GM23338 (cell line): ENCODE measurements at regions not wholly inside any gene's neighbourhood (a gene's known extent, or its start where the extent isn't known, plus 50 kb on each side); places are given as distances from the start of the nearest gene placed in this dataset.

Experiments used
- ATAC-seq: fragments of 200-7000 bp; cut with Tn5 transposase; 3 replicates; pipeline ENCODE4 v1.9.1; 2020
- DNase-seq: peaks from one replicate; pipeline ENCODE4 v3.0.0-alpha.2; 2015; ENCODE audit warnings: low spot score
- H2AFZ ChIP-seq: fragments of 200-600 bp; sonication (generic); 2 replicates; pipeline ENCODE4 v1.8.0; 2016; ENCODE audit warnings: antibody characterized with exemption, mild to moderate bottlenecking, moderate library complexity
- H3F3A ChIP-seq: fragments of 200-600 bp; sonication (generic); replicated peaks from 2 replicates; pipeline ENCODE4 v1.8.0; 2017; ENCODE audit warnings: antibody characterized with exemption, mixed run types, low read depth
- H3K27ac ChIP-seq: fragments of 200-600 bp; sonication (generic); 2 replicates; pipeline ENCODE4 v1.6.1; 2016; ENCODE audit warnings: low read depth
- H3K27me3 ChIP-seq: fragments of 200-600 bp; sonication (generic); 2 replicates; pipeline ENCODE4 v1.8.0; 2016; ENCODE audit warnings: mild to moderate bottlenecking, mixed run types, moderate library complexity; ENCODE audit not compliant: insufficient read depth
- H3K36me3 ChIP-seq: fragments of 200-600 bp; sonication (generic); 2 replicates; pipeline ENCODE4 v1.8.0; 2016; ENCODE audit warnings: mild to moderate bottlenecking; ENCODE audit not compliant: insufficient read depth
- H3K4me1 ChIP-seq: fragments of 200-600 bp; sonication (generic); 2 replicates; pipeline ENCODE4 v1.8.0; 2016; ENCODE audit warnings: mild to moderate bottlenecking, moderate library complexity; ENCODE audit not compliant: insufficient read depth
- H3K4me2 ChIP-seq: fragments of 200-600 bp; sonication (generic); 2 replicates; pipeline ENCODE4 v1.7.1; 2017; ENCODE audit warnings: mixed run types
- H3K4me3 ChIP-seq: fragments of 200-600 bp; sonication (generic); 2 replicates; pipeline ENCODE4 v1.6.1; 2016; ENCODE audit warnings: mixed run types
- H3K79me2 ChIP-seq: fragments of 200-600 bp; sonication (generic); replicated peaks from 2 replicates; pipeline ENCODE4 v1.8.0; 2017; ENCODE audit warnings: mild to moderate bottlenecking; ENCODE audit not compliant: insufficient read depth
- H3K9me2 ChIP-seq: fragments of 200-600 bp; sonication (generic); 2 replicates; pipeline ENCODE4 v1.8.0; 2017; ENCODE audit not compliant: insufficient read depth
- H4K20me1 ChIP-seq: fragments of 200-600 bp; sonication (generic); replicated peaks from 2 replicates; pipeline ENCODE4 v1.8.0; 2017; ENCODE audit warnings: mild to moderate bottlenecking; ENCODE audit not compliant: insufficient read depth
- H3K27ac Mint-ChIP-seq: 2 replicates; pipeline ENCODE4 v1.8.0; 2020; ENCODE audit warnings: inconsistent platforms, mild to moderate bottlenecking, moderate library complexity, mixed read lengths
- H3K27me3 Mint-ChIP-seq: 3 replicates; pipeline ENCODE4 v1.8.0; 2022; ENCODE audit warnings: low read depth, mild to moderate bottlenecking, moderate library complexity, mixed read lengths, inconsistent platforms; ENCODE audit not compliant: insufficient read depth, poor library complexity
- H3K36me3 Mint-ChIP-seq: 3 replicates; pipeline ENCODE4 v1.8.0; 2021; ENCODE audit warnings: low read depth, mild to moderate bottlenecking, inconsistent platforms, moderate library complexity, mixed read lengths
- H3K4me1 Mint-ChIP-seq: 3 replicates; pipeline ENCODE4 v1.8.0; 2020; ENCODE audit warnings: mild to moderate bottlenecking, inconsistent platforms, mixed read lengths
- H3K4me3 Mint-ChIP-seq: 3 replicates; pipeline ENCODE4 v1.8.0; 2021; ENCODE audit warnings: moderate library complexity, mild to moderate bottlenecking, inconsistent platforms, mixed read lengths
- H3K9me3 Mint-ChIP-seq: 3 replicates; pipeline ENCODE4 v1.8.0; 2020; ENCODE audit warnings: moderate library complexity, mild to moderate bottlenecking, inconsistent platforms, mixed read lengths
- EZH2 ChIP-seq: fragments of 200-600 bp; sonication (generic); IDR thresholded peaks from one replicate; pipeline ENCODE4 v1.8.0; 2017; ENCODE audit warnings: antibody characterized with exemption, mild to moderate bottlenecking, low read depth; ENCODE audit not compliant: unreplicated experiment
- JUNB ChIP-seq: IDR thresholded peaks from one replicate; pipeline ENCODE4 v1.6.1; 2016; ENCODE audit warnings: antibody characterized with exemption; ENCODE audit not compliant: unreplicated experiment
- NANOG ChIP-seq: IDR thresholded peaks from 2 replicates; pipeline ENCODE4 v1.6.1; 2016; ENCODE audit warnings: antibody characterized with exemption, borderline replicate concordance
- TF ChIP-seq, protein P1 (sequence below): fragments of 250-450 bp; sonication (Bioruptor Pico); IDR thresholded peaks from 2 replicates; pipeline ENCODE4 v1.5.0; 2020; ENCODE audit warnings: mild to moderate bottlenecking, moderate library complexity
- TF ChIP-seq, protein P2 (sequence below): IDR thresholded peaks from 2 replicates; pipeline ENCODE4 v1.6.1; 2016; ENCODE audit warnings: antibody characterized with exemption
- TF ChIP-seq, protein P3 (sequence below), 2 experiments: fragments of 200-600 bp in 1 of 2; sonication (generic) in 1 of 2; conservative IDR thresholded peaks; 2 replicates each; pipeline versions ENCODE4 v1.5.1 to v1.6.1; 2016 to 2017; ENCODE audit warnings: antibody characterized with exemption in 2 of 2, low read depth in 2 of 2, mild to moderate bottlenecking in 2 of 2, moderate library complexity in 1 of 2

DNA sequence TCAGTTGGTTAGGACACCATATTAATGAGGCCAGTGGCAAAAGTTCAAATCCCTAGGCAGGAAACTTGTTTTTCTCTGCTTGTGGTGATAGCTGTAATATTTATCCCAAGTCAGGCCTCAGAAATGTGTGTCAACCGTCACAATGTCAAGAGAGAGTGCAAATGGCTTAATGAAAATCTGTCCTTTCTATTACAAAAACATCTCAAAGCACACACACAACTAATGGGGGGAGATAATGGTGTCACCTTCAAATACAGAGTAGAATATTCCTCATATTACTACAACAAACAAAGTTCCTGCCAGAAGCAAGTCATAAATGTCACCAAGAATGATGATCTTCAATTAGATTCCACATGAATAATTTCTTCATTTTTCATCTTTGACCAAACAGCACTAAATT lies 127.2 kb upstream of the MARCHF11 start:
- H4K20me1 ChIP-seq, result no peaks in the 10 kb centered on the region
- H3K27ac ChIP-seq, result no peak overlapping the region
- H3K9me2 ChIP-seq, result no peaks in the 10 kb centered on the region
- H3K27me3 Mint-ChIP-seq, result no peaks in the 10 kb centered on the region
- no peaks in the 10 kb centered on the region for H3K36me3 ChIP-seq
- no peaks in the 10 kb centered on the region for H3K36me3 Mint-ChIP-seq
- DNase-seq, result no peak
- H3K4me1 ChIP-seq, result no peaks in the 10 kb centered on the region
- H3K4me3 Mint-ChIP-seq, result no peak overlapping the region
- H3K79me2 ChIP-seq, result no peaks in the 10 kb centered on the region
- H2AFZ ChIP-seq, result no peak overlapping the region
- H3K9me3 Mint-ChIP-seq, result no peaks in the 10 kb centered on the region
- H3K27ac Mint-ChIP-seq, result no peak overlapping the region
- no peaks in the 10 kb centered on the region for H3F3A ChIP-seq
- H3K4me2 ChIP-seq, result no peak overlapping the region
- H3K27me3 ChIP-seq, result no peaks in the 10 kb centered on the region
- no peak for ATAC-seq
- no peaks in the 10 kb centered on the region for H3K4me1 Mint-ChIP-seq
- no peak overlapping the region for H3K4me3 ChIP-seq
- TF ChIP-seq, protein P1, sequence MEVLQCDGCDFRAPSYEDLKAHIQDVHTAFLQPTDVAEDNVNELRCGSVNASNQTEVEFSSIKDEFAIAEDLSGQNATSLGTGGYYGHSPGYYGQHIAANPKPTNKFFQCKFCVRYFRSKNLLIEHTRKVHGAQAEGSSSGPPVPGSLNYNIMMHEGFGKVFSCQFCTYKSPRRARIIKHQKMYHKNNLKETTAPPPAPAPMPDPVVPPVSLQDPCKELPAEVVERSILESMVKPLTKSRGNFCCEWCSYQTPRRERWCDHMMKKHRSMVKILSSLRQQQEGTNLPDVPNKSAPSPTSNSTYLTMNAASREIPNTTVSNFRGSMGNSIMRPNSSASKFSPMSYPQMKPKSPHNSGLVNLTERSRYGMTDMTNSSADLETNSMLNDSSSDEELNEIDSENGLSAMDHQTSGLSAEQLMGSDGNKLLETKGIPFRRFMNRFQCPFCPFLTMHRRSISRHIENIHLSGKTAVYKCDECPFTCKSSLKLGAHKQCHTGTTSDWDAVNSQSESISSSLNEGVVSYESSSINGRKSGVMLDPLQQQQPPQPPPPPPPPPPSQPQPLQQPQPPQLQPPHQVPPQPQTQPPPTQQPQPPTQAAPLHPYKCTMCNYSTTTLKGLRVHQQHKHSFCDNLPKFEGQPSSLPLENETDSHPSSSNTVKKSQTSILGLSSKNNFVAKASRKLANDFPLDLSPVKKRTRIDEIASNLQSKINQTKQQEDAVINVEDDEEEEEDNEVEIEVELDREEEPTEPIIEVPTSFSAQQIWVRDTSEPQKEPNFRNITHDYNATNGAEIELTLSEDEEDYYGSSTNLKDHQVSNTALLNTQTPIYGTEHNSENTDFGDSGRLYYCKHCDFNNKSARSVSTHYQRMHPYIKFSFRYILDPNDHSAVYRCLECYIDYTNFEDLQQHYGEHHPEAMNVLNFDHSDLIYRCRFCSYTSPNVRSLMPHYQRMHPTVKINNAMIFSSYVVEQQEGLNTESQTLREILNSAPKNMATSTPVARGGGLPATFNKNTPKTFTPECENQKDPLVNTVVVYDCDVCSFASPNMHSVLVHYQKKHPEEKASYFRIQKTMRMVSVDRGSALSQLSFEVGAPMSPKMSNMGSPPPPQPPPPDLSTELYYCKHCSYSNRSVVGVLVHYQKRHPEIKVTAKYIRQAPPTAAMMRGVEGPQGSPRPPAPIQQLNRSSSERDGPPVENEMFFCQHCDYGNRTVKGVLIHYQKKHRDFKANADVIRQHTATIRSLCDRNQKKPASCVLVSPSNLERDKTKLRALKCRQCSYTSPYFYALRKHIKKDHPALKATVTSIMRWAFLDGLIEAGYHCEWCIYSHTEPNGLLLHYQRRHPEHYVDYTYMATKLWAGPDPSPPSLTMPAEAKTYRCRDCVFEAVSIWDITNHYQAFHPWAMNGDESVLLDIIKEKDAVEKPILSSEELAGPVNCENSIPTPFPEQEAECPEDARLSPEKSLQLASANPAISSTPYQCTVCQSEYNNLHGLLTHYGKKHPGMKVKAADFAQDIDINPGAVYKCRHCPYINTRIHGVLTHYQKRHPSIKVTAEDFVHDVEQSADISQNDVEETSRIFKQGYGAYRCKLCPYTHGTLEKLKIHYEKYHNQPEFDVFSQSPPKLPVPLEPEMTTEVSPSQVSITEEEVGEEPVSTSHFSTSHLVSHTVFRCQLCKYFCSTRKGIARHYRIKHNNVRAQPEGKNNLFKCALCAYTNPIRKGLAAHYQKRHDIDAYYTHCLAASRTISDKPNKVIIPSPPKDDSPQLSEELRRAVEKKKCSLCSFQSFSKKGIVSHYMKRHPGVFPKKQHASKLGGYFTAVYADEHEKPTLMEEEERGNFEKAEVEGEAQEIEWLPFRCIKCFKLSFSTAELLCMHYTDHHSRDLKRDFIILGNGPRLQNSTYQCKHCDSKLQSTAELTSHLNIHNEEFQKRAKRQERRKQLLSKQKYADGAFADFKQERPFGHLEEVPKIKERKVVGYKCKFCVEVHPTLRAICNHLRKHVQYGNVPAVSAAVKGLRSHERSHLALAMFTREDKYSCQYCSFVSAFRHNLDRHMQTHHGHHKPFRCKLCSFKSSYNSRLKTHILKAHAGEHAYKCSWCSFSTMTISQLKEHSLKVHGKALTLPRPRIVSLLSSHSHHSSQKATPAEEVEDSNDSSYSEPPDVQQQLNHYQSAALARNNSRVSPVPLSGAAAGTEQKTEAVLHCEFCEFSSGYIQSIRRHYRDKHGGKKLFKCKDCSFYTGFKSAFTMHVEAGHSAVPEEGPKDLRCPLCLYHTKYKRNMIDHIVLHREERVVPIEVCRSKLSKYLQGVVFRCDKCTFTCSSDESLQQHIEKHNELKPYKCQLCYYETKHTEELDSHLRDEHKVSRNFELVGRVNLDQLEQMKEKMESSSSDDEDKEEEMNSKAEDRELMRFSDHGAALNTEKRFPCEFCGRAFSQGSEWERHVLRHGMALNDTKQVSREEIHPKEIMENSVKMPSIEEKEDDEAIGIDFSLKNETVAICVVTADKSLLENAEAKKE (CRISPR knock-in tag), result no peak
- TF ChIP-seq EZH2 (no peak), NANOG (no peak), JUNB (no peak)
- TF ChIP-seq, protein P2, sequence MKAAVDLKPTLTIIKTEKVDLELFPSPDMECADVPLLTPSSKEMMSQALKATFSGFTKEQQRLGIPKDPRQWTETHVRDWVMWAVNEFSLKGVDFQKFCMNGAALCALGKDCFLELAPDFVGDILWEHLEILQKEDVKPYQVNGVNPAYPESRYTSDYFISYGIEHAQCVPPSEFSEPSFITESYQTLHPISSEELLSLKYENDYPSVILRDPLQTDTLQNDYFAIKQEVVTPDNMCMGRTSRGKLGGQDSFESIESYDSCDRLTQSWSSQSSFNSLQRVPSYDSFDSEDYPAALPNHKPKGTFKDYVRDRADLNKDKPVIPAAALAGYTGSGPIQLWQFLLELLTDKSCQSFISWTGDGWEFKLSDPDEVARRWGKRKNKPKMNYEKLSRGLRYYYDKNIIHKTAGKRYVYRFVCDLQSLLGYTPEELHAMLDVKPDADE, result no peak
- TF ChIP-seq, protein P3, sequence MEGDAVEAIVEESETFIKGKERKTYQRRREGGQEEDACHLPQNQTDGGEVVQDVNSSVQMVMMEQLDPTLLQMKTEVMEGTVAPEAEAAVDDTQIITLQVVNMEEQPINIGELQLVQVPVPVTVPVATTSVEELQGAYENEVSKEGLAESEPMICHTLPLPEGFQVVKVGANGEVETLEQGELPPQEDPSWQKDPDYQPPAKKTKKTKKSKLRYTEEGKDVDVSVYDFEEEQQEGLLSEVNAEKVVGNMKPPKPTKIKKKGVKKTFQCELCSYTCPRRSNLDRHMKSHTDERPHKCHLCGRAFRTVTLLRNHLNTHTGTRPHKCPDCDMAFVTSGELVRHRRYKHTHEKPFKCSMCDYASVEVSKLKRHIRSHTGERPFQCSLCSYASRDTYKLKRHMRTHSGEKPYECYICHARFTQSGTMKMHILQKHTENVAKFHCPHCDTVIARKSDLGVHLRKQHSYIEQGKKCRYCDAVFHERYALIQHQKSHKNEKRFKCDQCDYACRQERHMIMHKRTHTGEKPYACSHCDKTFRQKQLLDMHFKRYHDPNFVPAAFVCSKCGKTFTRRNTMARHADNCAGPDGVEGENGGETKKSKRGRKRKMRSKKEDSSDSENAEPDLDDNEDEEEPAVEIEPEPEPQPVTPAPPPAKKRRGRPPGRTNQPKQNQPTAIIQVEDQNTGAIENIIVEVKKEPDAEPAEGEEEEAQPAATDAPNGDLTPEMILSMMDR (conservative IDR thresholded peaks at IDR 0.05; ENCODE audit: low read depth in 2 of 2), result no peak
